Omental fat pad (tissue), 3 donors: ENCODE measurements at regions not wholly inside any gene's neighbourhood (a gene's known extent, or its start where the extent isn't known, plus 50 kb on each side); places are given as distances from the start of the nearest gene placed in this dataset.

Experiments
- ATAC-seq: fragments of 150-250 bp; one replicate; pipeline ENCODE4 v1.9.1; 2016; ENCODE audit warnings: mild to moderate bottlenecking, moderate library complexity; ENCODE audit not compliant: low FRiP score
- DNase-seq: peaks from one replicate; pipeline ENCODE4 v3.0.0-alpha.2; 2019; ENCODE audit warnings: low spot score
- TF ChIP-seq, protein P1 (sequence below), 3 donors: fragments of 450-650 bp; IDR thresholded peaks; one replicate each; pipeline ENCODE4 v1.5.1; 2016 to 2017; ENCODE audit warnings: antibody characterized with exemption in 3 of 3, mild to moderate bottlenecking in 3 of 3, moderate library complexity in 2 of 3

- ATAC-seq (peak; percentile 77), DNase-seq (no peak)
Observed at GRCh38 chr12:87157791-87158190, 871.4 kb downstream of the C12orf50 start.

GRCh38 chr12:87155621-87156020 is 873.6 kb downstream of the C12orf50 start:
- TF ChIP-seq, protein P1, sequence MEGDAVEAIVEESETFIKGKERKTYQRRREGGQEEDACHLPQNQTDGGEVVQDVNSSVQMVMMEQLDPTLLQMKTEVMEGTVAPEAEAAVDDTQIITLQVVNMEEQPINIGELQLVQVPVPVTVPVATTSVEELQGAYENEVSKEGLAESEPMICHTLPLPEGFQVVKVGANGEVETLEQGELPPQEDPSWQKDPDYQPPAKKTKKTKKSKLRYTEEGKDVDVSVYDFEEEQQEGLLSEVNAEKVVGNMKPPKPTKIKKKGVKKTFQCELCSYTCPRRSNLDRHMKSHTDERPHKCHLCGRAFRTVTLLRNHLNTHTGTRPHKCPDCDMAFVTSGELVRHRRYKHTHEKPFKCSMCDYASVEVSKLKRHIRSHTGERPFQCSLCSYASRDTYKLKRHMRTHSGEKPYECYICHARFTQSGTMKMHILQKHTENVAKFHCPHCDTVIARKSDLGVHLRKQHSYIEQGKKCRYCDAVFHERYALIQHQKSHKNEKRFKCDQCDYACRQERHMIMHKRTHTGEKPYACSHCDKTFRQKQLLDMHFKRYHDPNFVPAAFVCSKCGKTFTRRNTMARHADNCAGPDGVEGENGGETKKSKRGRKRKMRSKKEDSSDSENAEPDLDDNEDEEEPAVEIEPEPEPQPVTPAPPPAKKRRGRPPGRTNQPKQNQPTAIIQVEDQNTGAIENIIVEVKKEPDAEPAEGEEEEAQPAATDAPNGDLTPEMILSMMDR (IDR thresholded peaks at IDR 0.05), result no peak
- DNase-seq, result no peak
- peak; percentile 63 for ATAC-seq

More at GRCh38 chr12:87157791-87158190, 871.4 kb downstream of the C12orf50 start:
- TF ChIP-seq, protein P1 (IDR thresholded peaks at IDR 0.05), result no peak

GRCh38 chr12:87152841-87153528 is 876.2 kb downstream of the C12orf50 start:
- ATAC-seq, result no peak
- no peak for DNase-seq
- TF ChIP-seq, protein P1 (IDR thresholded peaks at IDR 0.05), result no peak

- DNase-seq (no peak), ATAC-seq (no peak)
- TF ChIP-seq, protein P1 (IDR thresholded peaks at IDR 0.05), result no peak
Observed at GRCh38 chr12:87152075-87152474, 877.1 kb downstream of the C12orf50 start.

DNA sequence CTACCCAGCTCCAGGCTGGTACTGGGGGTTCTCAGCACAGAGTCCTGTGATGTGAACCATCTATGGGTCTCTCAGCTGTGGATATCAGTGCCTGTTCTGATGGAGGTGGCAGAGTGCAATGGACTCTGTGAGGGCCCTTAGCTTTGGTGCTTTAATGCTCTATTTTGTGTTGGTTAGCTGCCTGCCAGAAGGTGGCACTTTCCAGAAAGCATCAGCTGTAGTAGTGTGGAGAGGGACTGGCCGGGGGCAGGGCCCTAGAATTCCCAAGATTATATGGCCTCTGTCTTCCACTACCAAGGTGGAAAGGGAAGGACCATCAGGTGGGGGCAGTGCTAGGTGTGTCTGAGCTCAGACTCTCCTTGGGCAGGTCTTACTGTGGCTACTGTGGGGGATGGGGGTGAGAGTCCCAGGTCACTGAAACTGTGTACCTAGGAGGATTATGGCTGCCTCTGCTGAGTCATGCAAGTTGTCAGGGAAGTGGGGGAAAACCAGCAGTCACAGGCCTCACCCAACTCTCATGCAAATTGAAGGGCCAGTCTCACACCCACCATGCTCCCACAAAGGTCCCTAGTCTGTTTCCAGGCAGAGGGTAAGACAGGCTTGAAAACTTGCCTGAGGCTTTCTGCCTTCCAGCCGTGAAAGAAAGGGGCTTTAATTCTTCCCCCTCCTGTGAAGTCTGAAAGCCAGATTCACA is 878.1 kb downstream of the C12orf50 start:
- DNase-seq (no peak), ATAC-seq (no peak)
- TF ChIP-seq, protein P1 (IDR thresholded peaks at IDR 0.05), result no peak

DNA sequence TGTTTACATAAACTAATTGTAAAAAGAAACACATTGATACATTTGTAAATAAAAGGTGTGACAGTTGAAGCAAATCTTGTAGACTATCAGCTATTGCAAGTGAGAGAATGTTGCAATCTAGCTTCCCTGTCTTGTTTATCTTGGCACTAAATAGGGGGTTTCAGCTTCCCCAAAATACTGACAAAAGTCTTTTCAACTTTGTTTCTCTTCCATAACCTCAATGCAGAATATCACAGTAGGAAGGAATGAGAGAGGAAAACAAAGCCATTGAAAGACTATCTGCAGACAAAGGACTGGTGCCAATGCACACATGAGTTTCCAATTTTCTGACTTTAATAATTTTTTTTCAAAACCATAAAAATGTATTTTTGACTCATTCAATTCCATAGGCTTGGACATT is 886.2 kb upstream of the MGAT4C start:
- no peak for ATAC-seq
- TF ChIP-seq, protein P1 (IDR thresholded peaks at IDR 0.05), result no peak
- DNase-seq, result no peak

- DNase-seq (no peak), ATAC-seq (no peak)
- TF ChIP-seq, protein P1 (IDR thresholded peaks at IDR 0.05), result no peak
Observed at GRCh38 chr12:87141091-87141490, 884.9 kb upstream of the MGAT4C start.
